ENCODE measurements at regions not wholly inside any gene's neighbourhood (a gene's known extent, or its start where the extent isn't known, plus 50 kb on each side); places are given as distances from the start of the nearest gene placed in this dataset.
"Not testable (repeated sequence)": the region's sequence is repeated elsewhere in the genome, so short reads cannot be mapped to it uniquely, and the experiment has no call there.

- DNase-seq (ENCODE audit: low read depth in 2 of 2), result no peak
These were observed 552.7 kb downstream of the ZNF674 start for GRCh38 chrX:45992402-45993123.

- no peak for DNase-seq (ENCODE audit: low read depth in 2 of 2)
These were observed 558.2 kb downstream of the ZNF674 start for GRCh38 chrX:45986971-45987370.

- DNase-seq (ENCODE audit: low read depth in 2 of 2), result no peak
These were observed 559.1 kb downstream of the ZNF674 start for GRCh38 chrX:45986081-45986480.

- DNase-seq (ENCODE audit: low read depth in 2 of 2), result not testable (repeated sequence)
These were observed 562.1 kb downstream of the ZNF674 start for GRCh38 chrX:45982958-45983727.

GRCh38 chrX:45980726-45981125 lies 564.5 kb downstream of the ZNF674 start:
- DNase-seq (ENCODE audit: low read depth in 2 of 2), result no peak

- no peak for DNase-seq (ENCODE audit: low read depth in 2 of 2)
These were observed 569.6 kb downstream of the ZNF674 start for GRCh38 chrX:45975633-45976032.

GRCh38 chrX:45972636-45973035 lies 572.6 kb downstream of the ZNF674 start:
- DNase-seq (ENCODE audit: low read depth in 2 of 2), result no peak

- no peak for DNase-seq (ENCODE audit: low read depth in 2 of 2)
These were observed 585.7 kb downstream of the ZNF674 start for GRCh38 chrX:45959567-45959966.

GRCh38 chrX:45956191-45956870 lies 588.9 kb downstream of the ZNF674 start:
- DNase-seq (ENCODE audit: low read depth in 2 of 2), result no peak

GRCh38 chrX:45955661-45956060 lies 589.6 kb downstream of the ZNF674 start:
- no peak for DNase-seq (ENCODE audit: low read depth in 2 of 2)

- no peak for DNase-seq (ENCODE audit: low read depth in 2 of 2)
These were observed 591.2 kb downstream of the ZNF674 start for GRCh38 chrX:45954026-45954425.

- no peak for DNase-seq (ENCODE audit: low read depth in 2 of 2)
These were observed 593.2 kb downstream of the ZNF674 start for GRCh38 chrX:45952030-45952429.

- no peak for DNase-seq (ENCODE audit: low read depth in 2 of 2)
These were observed 609.8 kb downstream of the ZNF674 start for GRCh38 chrX:45935408-45935807.

GRCh38 chrX:45912316-45912715 lies 632.9 kb downstream of the ZNF674 start:
- DNase-seq (ENCODE audit: low read depth in 2 of 2), result no peak

GRCh38 chrX:45907786-45908185 lies 637.4 kb downstream of the ZNF674 start:
- DNase-seq (ENCODE audit: low read depth in 2 of 2), result no peak

GRCh38 chrX:45903781-45904201 lies 641.4 kb downstream of the ZNF674 start:
- peak in 1 of 2 donors; percentile 19 for DNase-seq (ENCODE audit: low read depth in 2 of 2)

- DNase-seq (ENCODE audit: low read depth in 2 of 2), result no peak
These were observed 644.2 kb downstream of the ZNF674 start for GRCh38 chrX:45900766-45901615.

- DNase-seq (ENCODE audit: low read depth in 2 of 2), result no peak
These were observed 650.2 kb downstream of the ZNF674 start for GRCh38 chrX:45894864-45895645.

GRCh38 chrX:45889471-45889870 lies 655.8 kb downstream of the ZNF674 start:
- DNase-seq (ENCODE audit: low read depth in 2 of 2), result peak in 1 of 2 donors; percentile 12

- DNase-seq (ENCODE audit: low read depth in 2 of 2), result peak in 1 of 2 donors; percentile 13
These were observed 656.7 kb downstream of the ZNF674 start for GRCh38 chrX:45888518-45888917.

GRCh38 chrX:45885931-45886330 lies 659.3 kb downstream of the ZNF674 start:
- no peak for DNase-seq (ENCODE audit: low read depth in 2 of 2)
